HG03457 (cell line): ENCODE measurements at regions not wholly inside any gene's neighbourhood (a gene's known extent, or its start where the extent isn't known, plus 50 kb on each side); places are given as distances from the start of the nearest gene placed in this dataset.
"Not testable (repeated sequence)": the region's sequence is repeated elsewhere in the genome, so short reads cannot be mapped to it uniquely, and the experiment has no call there.

Experiments used
- ATAC-seq: cut with Tn5 transposase; IDR thresholded peaks from one replicate; pipeline ENCODE4 v1.9.1; 2021; ENCODE audit warnings: moderate number of reproducible peaks; ENCODE audit not compliant: unreplicated experiment

DNA sequence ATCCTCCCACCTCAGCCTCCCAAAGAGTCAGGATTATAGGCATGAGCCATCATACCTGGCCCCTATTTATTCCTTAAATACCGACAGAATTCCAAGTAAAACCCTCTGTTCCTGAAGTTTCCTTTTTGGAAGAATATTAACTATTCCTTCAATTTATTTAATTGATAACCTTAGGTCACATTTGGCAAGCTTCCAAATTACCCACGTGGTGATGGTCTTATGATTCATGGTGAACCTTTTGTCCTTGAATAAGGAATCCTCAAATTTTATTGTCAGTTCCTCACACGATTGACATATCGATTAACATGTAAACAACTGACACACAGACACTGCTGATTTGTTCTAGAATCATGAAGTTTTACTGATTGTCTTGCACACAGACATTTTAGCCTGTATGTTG is 130.6 kb upstream of the LRRC61 start:
- ATAC-seq = not testable (repeated sequence)

DNA sequence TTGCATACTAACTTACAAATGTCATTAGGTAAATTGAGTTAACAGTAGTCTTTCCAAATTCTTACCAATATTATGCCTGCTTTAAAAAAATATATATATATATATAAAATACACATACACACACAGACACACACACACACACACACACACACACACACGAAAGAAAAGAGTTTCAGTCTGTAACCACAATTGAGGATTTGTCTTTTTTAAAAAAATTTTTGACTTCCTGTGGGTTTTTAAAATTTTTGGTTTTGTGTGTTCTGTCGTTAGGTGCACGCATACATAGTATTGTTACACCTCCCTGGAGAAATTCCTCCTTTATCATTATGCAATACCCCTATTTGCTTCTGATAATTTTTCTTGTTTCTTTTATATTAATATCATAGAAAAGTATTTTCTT is 129.3 kb upstream of the LRRC61 start:
- not testable (repeated sequence) for ATAC-seq
